ENCODE measurements at regions not wholly inside any gene's neighbourhood (a gene's known extent, or its start where the extent isn't known, plus 50 kb on each side); places are given as distances from the start of the nearest gene placed in this dataset.

- no peak for TF ChIP-seq POU6F1 (CRISPR knock-in tag; IDR thresholded peaks at IDR 0.05; ENCODE audit: borderline replicate concordance, low read depth)
- TF ChIP-seq ZFP30 (CRISPR knock-in tag; IDR thresholded peaks at IDR 0.05): no peak
- no peak for TF ChIP-seq ESRRG (CRISPR knock-in tag; IDR thresholded peaks at IDR 0.05)
- TF ChIP-seq PATZ1 (CRISPR knock-in tag; IDR thresholded peaks at IDR 0.05; ENCODE audit: borderline replicate concordance): no peak
- TF ChIP-seq CREB5 (CRISPR knock-in tag; IDR thresholded peaks at IDR 0.05; ENCODE audit: low read depth): no peak
- TF ChIP-seq ARNTL (CRISPR knock-in tag; IDR thresholded peaks at IDR 0.05; ENCODE audit: borderline replicate concordance, low read depth): no peak
- no peak for TF ChIP-seq ISL1 (CRISPR knock-in tag; IDR thresholded peaks at IDR 0.05)
These were observed 74.0 kb upstream of the EN2 start for GRCh38 chr7:155383756-155384491.
